ENCODE measurements at regions not wholly inside any gene's neighbourhood (a gene's known extent, or its start where the extent isn't known, plus 50 kb on each side); places are given as distances from the start of the nearest gene placed in this dataset.

DNA sequence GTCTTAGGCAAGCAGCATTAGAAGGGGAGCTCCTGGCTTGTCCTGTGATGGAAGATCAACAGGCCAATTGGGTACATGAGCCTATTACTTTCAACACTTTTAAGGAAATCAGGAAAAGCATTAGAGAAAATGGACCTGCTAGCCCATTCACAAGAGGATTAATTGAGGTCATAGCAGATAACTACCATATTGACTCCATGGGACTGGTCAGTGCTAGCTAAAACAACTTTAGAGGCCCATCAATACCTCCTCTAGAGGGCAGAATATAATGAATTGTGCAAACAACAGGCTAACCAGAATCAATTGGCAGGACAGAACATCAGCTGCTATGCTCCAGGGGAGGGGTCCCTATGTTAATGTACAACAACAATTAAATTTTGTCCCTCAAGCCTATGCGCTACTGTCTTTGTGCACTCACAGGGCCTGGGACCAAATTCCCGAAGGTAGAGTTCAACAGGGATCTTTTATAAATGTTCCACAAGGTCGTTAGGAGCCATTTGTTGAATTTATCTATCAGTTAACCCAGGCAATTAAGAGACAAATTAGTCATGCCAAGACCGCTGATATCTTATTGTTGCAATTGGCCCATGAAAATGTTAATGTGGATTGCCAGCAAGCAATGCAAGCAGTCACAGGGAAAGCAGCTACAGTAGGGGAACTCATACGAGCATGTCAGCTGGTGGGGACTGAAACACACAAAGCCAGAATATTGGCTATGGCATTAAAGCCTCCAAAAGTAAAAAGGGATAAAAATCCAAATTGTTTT, 106.6 kb upstream of the BTN3A2 start:
- Histone ChIP-seq H3K27me3 (ENCODE audit: control insufficient read depth, insufficient read depth, low read length) (no peaks in the 10 kb centered on the region), H3K9ac (ENCODE audit: low read length in 3 of 3) (no peak overlapping the region), H3K4me3 (ENCODE audit: low read length in 3 of 3) (no peak overlapping the region), H3K27ac (ENCODE audit: low read depth in 2 of 2, low read length in 2 of 2) (no peak overlapping the region), H3K4me1 (ENCODE audit: control insufficient read depth in 2 of 3, insufficient read depth in 2 of 3, low read depth in 1 of 3, low read length in 3 of 3) (no peaks in the 10 kb centered on the region), H3K36me3 (ENCODE audit: control insufficient read depth in 2 of 3, insufficient read depth in 3 of 3, low read length in 3 of 3) (no peaks in the 10 kb centered on the region), H3K9me3 (ENCODE audit: control insufficient read depth in 2 of 3, insufficient read depth in 1 of 3, low read length in 3 of 3) (no peaks in the 10 kb centered on the region)
- FAIRE-seq = no peak
- TF ChIP-seq, protein P1, sequence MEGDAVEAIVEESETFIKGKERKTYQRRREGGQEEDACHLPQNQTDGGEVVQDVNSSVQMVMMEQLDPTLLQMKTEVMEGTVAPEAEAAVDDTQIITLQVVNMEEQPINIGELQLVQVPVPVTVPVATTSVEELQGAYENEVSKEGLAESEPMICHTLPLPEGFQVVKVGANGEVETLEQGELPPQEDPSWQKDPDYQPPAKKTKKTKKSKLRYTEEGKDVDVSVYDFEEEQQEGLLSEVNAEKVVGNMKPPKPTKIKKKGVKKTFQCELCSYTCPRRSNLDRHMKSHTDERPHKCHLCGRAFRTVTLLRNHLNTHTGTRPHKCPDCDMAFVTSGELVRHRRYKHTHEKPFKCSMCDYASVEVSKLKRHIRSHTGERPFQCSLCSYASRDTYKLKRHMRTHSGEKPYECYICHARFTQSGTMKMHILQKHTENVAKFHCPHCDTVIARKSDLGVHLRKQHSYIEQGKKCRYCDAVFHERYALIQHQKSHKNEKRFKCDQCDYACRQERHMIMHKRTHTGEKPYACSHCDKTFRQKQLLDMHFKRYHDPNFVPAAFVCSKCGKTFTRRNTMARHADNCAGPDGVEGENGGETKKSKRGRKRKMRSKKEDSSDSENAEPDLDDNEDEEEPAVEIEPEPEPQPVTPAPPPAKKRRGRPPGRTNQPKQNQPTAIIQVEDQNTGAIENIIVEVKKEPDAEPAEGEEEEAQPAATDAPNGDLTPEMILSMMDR (IDR thresholded peaks at IDR 0.05; ENCODE audit: borderline replicate concordance, extremely low read depth, insufficient read depth) = no peak
- no peak for DNase-seq
- intact Hi-C loops (cut with DNase I) = no loop called here

DNA sequence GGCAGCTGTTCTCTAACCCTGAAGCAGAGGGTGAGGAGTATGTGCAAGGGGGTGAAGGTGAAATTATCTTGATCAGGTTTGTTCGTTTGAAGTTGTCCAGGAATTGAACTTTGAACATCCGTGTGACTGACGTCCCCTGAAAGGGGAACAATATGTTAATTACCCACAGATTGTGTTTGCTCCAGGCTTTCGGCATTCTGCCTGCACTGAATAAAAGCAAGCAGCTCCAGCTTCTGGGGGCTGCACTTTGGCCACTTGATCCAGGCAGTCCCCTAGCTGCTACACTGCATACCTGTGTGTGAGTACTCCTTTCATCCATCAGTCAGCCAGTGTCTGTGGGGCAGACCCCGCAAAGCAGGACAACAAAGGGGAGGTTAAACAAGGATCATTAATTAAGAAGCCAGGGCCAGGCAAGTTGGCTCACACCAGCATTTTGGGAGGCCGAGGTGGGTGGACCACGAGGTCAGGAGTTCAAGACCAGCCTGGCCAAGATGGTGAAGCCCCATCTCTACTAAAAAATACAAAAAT, 104.8 kb upstream of the BTN3A2 start:
- Histone ChIP-seq H3K4me3 (ENCODE audit: low read length in 3 of 3) (no peak overlapping the region), H3K4me1 (ENCODE audit: control insufficient read depth in 2 of 3, insufficient read depth in 2 of 3, low read depth in 1 of 3, low read length in 3 of 3) (no peaks in the 10 kb centered on the region), H3K36me3 (ENCODE audit: control insufficient read depth in 2 of 3, insufficient read depth in 3 of 3, low read length in 3 of 3) (no peaks in the 10 kb centered on the region), H3K9ac (ENCODE audit: low read length in 3 of 3) (no peak overlapping the region), H3K27me3 (ENCODE audit: control insufficient read depth, insufficient read depth, low read length) (no peaks in the 10 kb centered on the region), H3K27ac (ENCODE audit: low read depth in 2 of 2, low read length in 2 of 2) (no peak overlapping the region), H3K9me3 (ENCODE audit: control insufficient read depth in 2 of 3, insufficient read depth in 1 of 3, low read length in 3 of 3) (no peaks in the 10 kb centered on the region)
- DNase-seq (no peak), FAIRE-seq (no peak)
- intact Hi-C loops (cut with DNase I) = no loop called here
- TF ChIP-seq, protein P1 (IDR thresholded peaks at IDR 0.05; ENCODE audit: borderline replicate concordance, extremely low read depth, insufficient read depth) = no peak

DNA sequence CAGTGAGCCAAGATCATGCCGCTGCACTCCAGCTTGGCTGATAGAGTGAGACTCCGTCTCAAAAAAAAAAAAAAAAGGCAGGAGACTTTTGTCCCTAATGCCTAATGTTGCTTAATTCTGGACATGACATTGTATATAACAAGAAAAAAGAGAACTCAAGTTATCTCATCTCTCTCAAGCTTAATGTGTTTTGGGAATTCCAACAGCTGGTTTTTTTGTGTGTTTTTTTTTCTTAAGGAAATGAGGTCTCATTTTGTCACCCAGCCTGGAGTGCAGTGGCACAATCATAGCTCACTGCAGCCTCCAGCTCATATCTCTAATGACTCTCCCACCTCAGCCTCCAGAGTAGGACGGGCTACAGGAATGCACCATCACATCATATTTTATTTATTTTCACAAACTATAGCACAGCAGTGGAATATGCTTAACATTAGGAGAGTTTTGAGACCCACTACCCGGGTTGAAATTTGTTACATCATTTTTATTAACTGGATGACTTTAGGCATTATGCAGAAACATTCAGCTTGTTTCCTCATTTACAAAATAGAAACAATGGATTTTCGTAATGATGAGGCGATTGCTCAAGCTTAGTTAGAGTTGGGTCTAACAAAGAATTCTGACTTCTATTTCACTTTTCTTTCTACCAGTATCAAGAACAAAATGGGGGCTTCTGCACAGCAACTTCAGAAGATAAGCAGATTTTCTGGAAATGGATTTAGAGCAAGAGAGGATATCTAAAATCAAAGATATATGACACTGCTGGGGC, 104.1 kb upstream of the BTN3A2 start:
- Histone ChIP-seq H3K27me3 (ENCODE audit: control insufficient read depth, insufficient read depth, low read length) (no peaks in the 10 kb centered on the region), H3K9me3 (ENCODE audit: control insufficient read depth in 2 of 3, insufficient read depth in 1 of 3, low read length in 3 of 3) (no peaks in the 10 kb centered on the region), H3K9ac (ENCODE audit: low read length in 3 of 3) (no peak overlapping the region), H3K4me1 (ENCODE audit: control insufficient read depth in 2 of 3, insufficient read depth in 2 of 3, low read depth in 1 of 3, low read length in 3 of 3) (no peaks in the 10 kb centered on the region), H3K27ac (ENCODE audit: low read depth in 2 of 2, low read length in 2 of 2) (no peak overlapping the region), H3K4me3 (ENCODE audit: low read length in 3 of 3) (no peak overlapping the region), H3K36me3 (ENCODE audit: control insufficient read depth in 2 of 3, insufficient read depth in 3 of 3, low read length in 3 of 3) (no peaks in the 10 kb centered on the region)
- intact Hi-C loops (cut with DNase I) = no loop called here
- DNase-seq = no peak
- TF ChIP-seq, protein P1 (IDR thresholded peaks at IDR 0.05; ENCODE audit: borderline replicate concordance, extremely low read depth, insufficient read depth) = no peak
- no peak for FAIRE-seq

All from kidney (tissue), 13 donors.